Sciatic nerve (tissue), 2 donors: ENCODE measurements at regions not wholly inside any gene's neighbourhood (a gene's known extent, or its start where the extent isn't known, plus 50 kb on each side); places are given as distances from the start of the nearest gene placed in this dataset.

Experiments
- ATAC-seq: fragments of 200-7000 bp; cut with Tn5 transposase; one replicate; pipeline ENCODE4 v1.9.1; 2020; ENCODE audit warnings: mild to moderate bottlenecking, moderate library complexity
- DNase-seq: peaks from one replicate; pipeline ENCODE4 v3.0.0-alpha.2; 2020; ENCODE audit warnings: low spot score
- intact Hi-C: fragments of 100-400 bp; cut with DNase I; formaldehyde crosslinking; loops from one replicate; pipeline ENCODE4 v1.14.2; 2022
- donor health status: DM: no; HTN: no; CAD: no.
- donor health status: DM: no; HTN: no; CAD: no.

- ATAC-seq, result no peak
- intact Hi-C loops, result no loop called here
- no peak for DNase-seq
Observed at GRCh38 chr10:21280971-21281572, 244.4 kb downstream of the SKIDA1 start.

DNA sequence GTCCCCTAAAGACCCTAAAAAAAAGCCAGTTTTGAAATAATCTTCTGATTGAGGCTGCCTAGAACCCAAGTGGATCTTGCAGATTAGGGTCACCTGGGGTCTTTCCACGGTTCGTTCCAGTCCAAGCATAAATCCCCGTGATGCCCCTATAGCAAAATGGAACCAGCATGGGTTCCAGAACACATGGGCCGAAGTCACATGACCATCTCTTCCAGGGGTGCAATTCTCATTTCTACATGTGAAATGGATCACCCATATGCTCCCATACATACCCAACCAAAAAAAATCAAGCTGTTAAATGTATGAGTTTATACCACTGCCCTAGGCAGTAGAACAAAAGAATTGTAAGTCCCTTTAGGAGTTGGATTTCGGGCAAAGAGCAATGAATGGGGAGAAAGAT is 245.4 kb downstream of the SKIDA1 start:
- no peak for ATAC-seq
- DNase-seq, result no peak
- intact Hi-C loops, result no loop called here

DNA sequence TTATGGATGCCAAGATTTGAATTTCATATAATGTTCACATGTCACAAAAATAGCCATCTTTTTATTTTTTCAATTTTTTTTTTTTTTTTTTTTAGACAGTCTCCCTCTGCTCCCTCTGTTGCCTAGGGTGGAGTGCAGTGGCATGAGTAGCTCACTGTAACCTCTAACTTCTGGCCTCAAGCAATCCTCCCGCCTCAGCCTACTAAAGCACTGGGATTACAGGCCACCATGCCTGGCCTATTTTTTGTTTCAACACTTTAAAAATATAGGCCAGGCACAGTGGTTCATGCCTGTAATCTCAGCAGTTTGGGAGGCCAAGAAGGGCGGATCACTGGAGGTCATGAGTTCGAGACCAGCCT is 246.3 kb downstream of the SKIDA1 start:
- ATAC-seq (peak; percentile 31), DNase-seq (no peak)
- intact Hi-C loops, result loop anchor here (10.0 kb wide), 1 partner anchor 476 kb away; no protein-coding TSS in a partner anchor

DNA sequence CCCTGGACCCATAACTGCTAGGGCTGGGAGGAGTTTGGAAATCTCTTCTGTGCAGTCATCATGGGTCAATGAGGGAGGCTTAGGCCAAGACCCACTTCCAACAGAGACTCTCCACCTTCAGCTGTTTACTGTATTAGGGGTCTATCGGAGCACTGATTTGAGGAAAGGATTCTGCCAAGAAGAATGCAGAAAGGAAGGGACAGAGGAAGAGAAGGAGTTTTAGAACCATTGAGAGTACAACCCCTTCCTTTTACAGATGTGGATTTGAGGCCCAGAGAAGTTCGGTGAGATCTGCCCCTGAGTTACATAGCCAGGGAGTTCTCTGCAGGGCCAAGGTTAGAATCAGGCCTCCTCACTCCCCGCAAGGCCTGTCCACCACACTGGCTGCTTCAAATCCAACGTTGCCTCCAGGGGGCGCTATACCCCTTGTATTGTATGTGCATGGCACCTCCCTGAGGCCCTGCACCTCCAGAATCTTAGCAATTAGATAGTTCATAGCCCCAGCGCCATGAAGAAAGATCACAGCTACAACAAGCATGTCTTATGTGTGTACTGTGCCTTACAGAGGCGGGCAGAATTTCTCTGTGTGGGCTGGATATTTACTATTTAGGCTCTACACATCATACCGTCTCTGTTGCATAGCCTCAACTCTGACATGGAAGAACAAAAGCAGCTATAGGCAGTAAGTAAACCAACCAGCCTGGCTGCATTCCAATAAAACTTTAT is 246.8 kb downstream of the SKIDA1 start:
- peak; percentile 95 for ATAC-seq
- DNase-seq, result peak; percentile 97
- intact Hi-C loops, result loop anchor here (10.0 kb wide), 1 partner anchor 476 kb away; no protein-coding TSS in a partner anchor

DNA sequence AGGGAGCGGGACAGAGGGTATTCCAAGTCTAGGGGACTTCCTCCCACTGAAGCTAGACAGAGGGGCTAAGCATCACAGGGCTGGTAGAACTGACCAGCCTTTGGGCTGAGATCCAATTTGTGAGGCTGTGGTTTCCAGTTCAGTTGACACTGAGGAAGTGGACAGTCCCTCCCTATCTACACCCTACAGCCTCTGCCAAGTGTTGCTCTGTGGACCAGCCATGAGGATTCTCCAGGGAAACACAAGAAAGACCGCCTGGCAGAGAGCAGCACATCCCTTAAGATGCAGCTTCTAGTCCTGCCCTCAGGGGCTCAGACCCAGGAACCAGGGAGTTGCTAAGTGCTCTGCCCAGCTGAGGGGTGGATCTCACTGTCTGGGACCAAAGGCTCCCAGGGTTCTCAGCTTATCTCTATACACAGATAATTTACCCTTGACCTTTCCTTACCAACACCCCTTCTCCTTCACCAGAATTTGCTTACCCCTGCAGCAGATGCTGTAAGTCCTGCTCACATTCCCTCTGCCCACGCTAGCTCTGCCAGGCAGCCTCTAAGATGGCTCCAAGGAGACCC is 252.0 kb downstream of the SKIDA1 start:
- ATAC-seq (peak; percentile 19), DNase-seq (no peak)
- intact Hi-C loops, result loop anchor here (10.0 kb wide), 1 partner anchor 481 kb away; no protein-coding TSS in a partner anchor

GRCh38 chr10:21272643-21273399 is 252.7 kb downstream of the SKIDA1 start:
- DNase-seq (no peak), ATAC-seq (no peak)
- intact Hi-C loops, result loop anchor here (10.0 kb wide), 1 partner anchor 482 kb away; no protein-coding TSS in a partner anchor

- DNase-seq, result no peak
- intact Hi-C loops, result loop anchor here (10.0 kb wide), 1 partner anchor 484 kb away; no protein-coding TSS in a partner anchor
- no peak for ATAC-seq
Observed at GRCh38 chr10:21270976-21271375, 254.5 kb downstream of the SKIDA1 start.

GRCh38 chr10:21269289-21269688 is 256.2 kb downstream of the SKIDA1 start:
- ATAC-seq (no peak), DNase-seq (no peak)
- intact Hi-C loops, result loop anchor here (10.0 kb wide), 1 partner anchor 184 kb away; no protein-coding TSS in a partner anchor

DNA sequence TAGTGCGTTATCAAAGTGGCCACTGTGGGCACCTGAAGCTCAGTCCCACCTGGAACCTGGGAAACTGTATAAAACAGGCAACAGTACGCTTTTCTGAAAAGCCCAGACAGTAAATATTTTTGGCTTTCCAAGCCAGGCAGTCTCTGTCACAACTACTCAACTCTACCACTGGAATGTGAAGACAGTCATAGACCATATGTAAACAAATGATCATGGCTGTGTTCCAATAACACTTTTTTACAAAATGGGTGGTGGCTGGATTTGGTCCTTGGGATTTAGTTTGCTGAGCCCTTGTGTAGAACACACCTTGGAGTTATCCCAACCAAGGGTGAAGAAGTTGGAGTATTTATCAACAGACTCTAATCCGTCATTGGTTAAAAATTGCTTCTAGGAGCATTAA is 259.9 kb downstream of the SKIDA1 start:
- intact Hi-C loops, result loop anchor here (10.0 kb wide), 1 partner anchor 181 kb away; no protein-coding TSS in a partner anchor

DNA sequence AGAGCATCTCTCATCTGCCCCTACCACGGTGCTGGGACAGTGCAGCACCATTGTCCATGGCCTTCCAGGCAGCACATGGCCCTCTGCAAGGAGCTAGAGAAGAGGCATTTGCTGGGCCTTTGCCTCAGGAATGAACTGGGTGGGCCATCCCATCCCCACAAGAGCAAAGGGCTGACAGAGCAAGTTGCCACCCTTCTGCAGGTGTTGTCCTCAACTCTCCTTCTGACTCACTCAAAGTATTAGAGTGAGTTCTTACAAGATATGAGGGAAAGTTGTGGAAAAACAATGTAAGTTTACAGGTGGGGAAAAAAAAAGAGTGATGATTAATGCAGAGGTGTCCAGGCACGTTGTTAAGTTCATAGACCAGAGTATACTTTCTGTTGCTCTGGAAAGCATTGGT is 261.2 kb downstream of the SKIDA1 start:
- no peak for DNase-seq
- ATAC-seq, result no peak
- intact Hi-C loops, result loop anchor here (10.0 kb wide), 1 partner anchor 179 kb away; no protein-coding TSS in a partner anchor

More for the DNA sequence above, 259.9 kb downstream of the SKIDA1 start:
- ATAC-seq (no peak), DNase-seq (no peak)

GRCh38 chr10:21263839-21264238 is 261.6 kb downstream of the SKIDA1 start:
- ATAC-seq (no peak), DNase-seq (no peak)
- intact Hi-C loops, result loop anchor here (10.0 kb wide), 1 partner anchor 179 kb away; no protein-coding TSS in a partner anchor

DNA sequence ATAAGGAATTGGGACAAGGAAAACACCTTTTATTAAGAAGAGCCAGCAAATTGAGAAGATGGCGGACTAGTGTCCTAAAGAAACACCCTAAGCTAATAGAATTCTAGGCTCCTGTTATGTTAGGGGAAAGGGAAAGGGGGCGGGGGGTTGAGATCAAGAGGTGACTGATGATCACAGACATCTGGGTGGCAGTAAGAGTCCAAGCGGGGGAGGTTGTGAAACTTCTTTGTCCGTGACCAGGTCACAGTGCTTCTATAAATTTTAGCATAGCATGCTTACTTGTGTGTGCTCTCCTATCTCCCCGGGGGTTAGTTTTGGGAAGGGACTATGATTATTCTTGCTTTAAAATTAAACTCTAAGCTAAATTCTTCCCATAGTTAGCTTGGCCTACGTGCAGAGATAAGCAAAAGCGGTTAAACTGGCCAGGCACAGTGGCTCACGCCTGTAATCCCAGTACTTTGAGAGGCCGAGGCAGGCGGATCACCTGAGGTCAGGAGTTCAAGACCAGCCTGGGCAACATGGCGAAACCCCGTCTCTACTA is 262.1 kb downstream of the SKIDA1 start:
- ATAC-seq (no peak), DNase-seq (no peak)
- intact Hi-C loops, result loop anchor here (10.0 kb wide), 1 partner anchor 179 kb away; no protein-coding TSS in a partner anchor

- ATAC-seq (no peak), DNase-seq (no peak)
- intact Hi-C loops, result loop anchor here (10.0 kb wide), 1 partner anchor 177 kb away; no protein-coding TSS in a partner anchor
Observed at GRCh38 chr10:21261842-21262294, 263.6 kb downstream of the SKIDA1 start.

DNA sequence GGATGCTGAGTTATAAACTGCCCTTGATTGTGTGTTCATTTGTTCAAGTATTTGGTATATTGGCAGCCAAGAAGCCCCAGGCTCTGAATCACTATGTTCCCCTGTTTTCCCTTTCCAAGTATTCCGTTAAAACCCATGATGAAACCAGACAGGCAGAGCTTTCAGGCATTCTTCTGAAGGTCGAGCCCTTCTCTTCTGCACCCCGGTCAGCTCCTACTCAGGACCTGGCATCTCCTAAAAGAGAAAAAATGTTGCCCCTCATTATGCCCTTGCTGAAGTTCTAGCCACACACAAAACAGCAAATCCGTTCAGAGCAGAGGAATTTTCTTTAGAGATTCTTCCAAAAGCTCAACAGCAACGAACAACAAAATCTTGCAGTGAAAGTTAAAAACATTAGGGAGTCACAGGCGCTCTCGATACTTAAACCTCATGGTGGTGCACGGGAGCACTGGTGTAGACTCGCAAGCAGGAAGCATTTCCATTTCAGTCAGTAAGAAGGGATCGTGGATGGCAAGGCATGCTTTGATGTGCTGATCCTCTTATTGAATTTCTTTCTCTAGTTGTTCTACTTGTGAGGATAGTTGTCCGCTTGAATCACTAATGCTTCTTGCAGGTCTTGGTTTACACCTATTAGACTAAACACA is 264.9 kb downstream of the SKIDA1 start:
- peak; percentile 48 for ATAC-seq
- no peak for DNase-seq
- intact Hi-C loops, result loop anchor here (10.0 kb wide), 1 partner anchor 176 kb away; no protein-coding TSS in a partner anchor

DNA sequence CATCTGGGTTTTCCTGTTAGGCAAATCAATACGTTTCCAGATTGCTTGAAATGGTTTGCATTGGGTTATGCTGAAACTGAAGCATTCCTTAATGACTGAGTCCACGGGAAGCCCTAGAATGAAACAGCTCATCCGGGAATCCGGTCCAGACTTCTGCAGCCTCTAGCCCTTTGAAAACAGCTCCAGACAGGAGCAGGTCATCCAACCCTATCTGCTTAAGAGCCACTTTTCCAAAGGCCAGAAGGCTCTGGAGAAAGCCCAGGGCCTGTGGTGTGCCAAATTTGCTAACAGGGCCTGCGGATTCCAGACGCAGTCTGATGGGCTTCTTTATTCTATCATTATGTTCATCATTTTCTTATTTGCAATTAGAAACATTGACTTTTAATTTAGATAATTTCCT is 265.4 kb downstream of the SKIDA1 start:
- DNase-seq, result no peak
- intact Hi-C loops, result loop anchor here (10.0 kb wide), 1 partner anchor 175 kb away; no protein-coding TSS in a partner anchor
- ATAC-seq, result peak; percentile 78

- DNase-seq (no peak), ATAC-seq (no peak)
- intact Hi-C loops, result no loop called here
Observed at GRCh38 chr10:21257919-21258318, 267.6 kb downstream of the SKIDA1 start.

- DNase-seq, result no peak
- no peak for ATAC-seq
- intact Hi-C loops, result no loop called here
Observed at GRCh38 chr10:21257191-21257590, 268.3 kb downstream of the SKIDA1 start.

DNA sequence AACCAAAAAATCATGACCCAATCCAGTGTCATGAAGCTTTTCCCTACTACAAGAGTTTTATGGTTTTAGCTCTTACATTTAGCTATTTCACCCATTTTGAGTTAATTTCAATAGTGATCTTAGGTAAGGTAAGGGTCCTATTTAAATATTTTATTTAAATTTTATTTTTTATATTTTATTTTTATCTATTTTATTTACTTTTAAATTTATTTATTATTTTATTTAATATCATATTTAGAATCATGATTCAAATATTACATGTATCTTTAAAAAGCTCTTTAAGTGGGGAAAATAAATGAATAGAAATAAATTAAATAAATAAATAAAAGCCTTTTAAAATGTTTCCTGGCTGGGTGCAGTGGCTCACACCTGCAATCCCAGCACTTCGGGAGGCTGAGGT is 276.0 kb downstream of the SKIDA1 start:
- intact Hi-C loops, result no loop called here
- no peak for DNase-seq
- ATAC-seq, result no peak
